Epithelial cell of prostate (primary cell): ENCODE measurements at regions not wholly inside any gene's neighbourhood (a gene's known extent, or its start where the extent isn't known, plus 50 kb on each side); places are given as distances from the start of the nearest gene placed in this dataset.
"Not testable (repeated sequence)": the region's sequence is repeated elsewhere in the genome, so short reads cannot be mapped to it uniquely, and the experiment has no call there.

ENCODE experiments used
- DNase-seq: peaks from one replicate; pipeline ENCODE4 v3.0.0-alpha.2; 2011; ENCODE audit warnings: low read depth, low spot score
- H3K27ac ChIP-seq: fragments of 450-650 bp; 2 replicates; pipeline ENCODE4 v1.5.1; 2017; ENCODE audit warnings: mild to moderate bottlenecking

DNA sequence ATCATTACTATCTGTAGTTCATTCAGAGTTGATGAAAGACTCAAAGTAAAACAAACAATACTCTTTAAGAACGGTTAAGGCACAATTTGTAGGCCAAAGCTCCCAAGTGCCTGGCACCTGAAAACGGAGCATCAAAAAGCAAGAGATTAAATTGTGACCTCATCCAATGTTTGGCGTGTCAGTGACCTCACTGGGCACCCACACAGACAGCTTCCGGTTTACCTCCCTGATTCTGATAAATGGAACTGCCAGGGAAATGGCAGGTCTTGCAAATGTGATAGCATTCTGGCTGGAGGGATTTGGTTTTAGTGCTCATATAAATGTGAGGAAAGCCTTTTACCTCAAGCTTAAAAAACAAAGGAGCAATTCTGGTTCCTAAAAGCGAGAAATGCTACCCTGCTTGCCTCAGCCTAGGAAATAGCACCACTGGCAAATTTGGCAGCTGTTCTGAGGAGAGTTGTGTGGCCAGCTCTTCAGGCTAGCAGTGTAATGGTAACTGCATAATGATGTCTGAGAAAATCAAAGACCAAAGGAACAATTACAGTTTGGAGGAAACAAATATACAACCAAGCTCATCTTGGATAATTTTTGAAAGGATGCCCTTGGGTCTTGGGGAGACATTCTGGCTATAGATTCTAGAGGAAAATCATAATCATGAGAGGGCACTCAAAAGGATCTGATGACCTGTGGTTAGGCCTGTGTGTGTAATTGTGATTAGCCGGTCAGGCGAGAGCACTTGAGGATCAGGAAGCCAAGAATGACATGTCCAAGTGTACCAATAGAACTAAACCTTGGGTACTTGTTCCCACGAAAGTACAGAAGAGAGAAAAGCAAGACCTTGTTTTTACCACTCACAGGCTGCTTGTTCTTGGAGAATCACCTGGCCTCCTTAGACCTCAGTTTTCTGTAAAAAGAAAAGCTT, 174.3 kb downstream of the TFAP2B start:
- no peak for DNase-seq
- H3K27ac ChIP-seq, result no peak overlapping the region

DNA sequence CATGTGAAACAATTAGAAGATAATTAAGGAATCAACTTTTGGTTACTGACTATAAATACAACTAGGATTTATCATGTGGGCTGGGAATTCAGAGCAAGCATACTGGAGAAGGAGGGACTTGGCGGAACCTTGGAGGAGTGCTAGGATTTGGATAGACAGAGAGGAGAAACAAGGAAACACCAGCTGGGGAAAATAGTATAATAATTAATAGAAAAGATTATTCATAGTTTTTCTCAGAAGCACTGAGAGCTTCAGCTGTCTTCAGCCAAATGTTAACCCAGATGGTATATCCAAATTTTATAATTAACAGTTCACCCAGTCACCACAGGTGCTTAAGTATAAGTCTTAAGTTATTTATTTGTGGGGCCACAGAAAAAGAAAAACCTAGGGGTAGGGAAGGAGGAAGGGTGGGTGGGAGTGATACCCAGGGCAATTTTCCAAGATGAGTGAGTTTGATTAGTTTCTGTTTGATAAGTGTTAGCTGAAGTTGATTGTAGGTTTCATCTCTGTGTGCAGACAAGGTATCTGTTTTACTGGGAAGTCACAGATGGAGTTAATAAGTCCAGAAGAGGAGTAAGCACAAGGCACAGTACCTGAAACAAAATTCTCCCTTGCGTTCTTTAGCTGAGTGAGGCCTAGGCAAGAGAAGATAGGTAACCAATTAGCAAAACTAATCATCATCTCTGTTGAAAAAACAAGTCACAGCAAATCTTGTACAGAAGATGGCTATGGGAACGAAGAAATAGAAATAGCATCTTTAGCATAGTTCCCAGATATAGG, 175.5 kb downstream of the TFAP2B start:
- H3K27ac ChIP-seq, result no peak overlapping the region
- no peak for DNase-seq

DNA sequence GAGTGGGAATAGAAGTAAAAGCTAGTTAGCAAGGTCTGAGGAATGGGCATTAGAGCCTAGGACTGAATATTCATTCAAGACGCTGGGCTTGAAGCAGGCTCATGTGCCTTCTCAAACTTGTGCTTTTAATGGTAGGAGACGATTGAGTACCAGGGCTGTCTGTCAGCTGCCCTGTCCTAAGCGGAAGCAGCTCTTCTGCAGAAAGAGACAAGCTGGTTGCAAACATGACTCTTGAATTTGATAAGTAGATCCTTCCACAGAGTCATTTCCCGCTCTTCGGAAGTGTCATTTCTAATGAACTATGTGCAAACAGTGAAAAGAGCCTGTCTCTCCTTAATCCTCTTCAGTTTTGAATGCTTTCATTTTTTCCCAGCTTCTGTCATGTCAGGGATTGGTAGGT, 176.4 kb downstream of the TFAP2B start:
- H3K27ac ChIP-seq, result no peak overlapping the region
- no peak for DNase-seq

DNA sequence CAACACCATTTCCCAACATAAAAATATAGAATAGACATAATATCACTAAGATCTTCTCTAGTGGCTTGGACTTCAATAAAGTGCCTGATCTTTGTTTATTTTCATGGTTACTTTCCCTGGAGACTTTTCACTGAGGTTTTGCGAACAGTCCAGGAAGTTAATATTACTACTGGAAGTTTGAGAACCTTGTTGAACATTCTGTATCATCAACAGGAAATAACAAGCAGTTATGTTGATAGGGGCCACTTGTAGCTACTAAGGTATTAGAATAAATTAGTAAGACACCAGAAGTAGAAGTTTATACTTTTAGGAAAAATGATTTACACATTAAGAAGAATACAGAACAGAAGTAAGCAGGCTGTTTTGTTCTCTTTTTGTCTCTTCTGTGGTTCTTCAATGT, 180.2 kb downstream of the TFAP2B start:
- no peak for DNase-seq
- H3K27ac ChIP-seq, result no peak overlapping the region

DNA sequence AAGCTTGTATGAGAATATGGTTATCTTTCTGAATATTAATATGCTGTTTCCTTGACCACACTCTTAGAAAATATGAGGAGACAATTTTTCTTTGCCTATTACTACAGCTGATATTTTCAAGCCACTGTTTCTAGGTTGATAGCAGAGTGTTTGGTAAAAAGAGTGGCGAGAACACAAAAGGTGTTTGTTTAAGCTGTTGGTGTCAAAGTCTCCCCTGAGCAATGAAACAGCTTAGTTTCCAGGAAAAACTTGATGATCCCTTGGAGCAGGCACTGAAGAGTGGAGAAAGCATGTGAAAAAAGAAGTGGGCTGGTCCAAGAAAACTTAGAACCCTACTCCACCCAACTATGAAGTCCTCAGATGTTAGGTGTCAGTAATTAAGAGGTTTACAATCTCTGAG, 182.7 kb downstream of the TFAP2B start:
- no peak for DNase-seq
- no peak overlapping the region for H3K27ac ChIP-seq

DNA sequence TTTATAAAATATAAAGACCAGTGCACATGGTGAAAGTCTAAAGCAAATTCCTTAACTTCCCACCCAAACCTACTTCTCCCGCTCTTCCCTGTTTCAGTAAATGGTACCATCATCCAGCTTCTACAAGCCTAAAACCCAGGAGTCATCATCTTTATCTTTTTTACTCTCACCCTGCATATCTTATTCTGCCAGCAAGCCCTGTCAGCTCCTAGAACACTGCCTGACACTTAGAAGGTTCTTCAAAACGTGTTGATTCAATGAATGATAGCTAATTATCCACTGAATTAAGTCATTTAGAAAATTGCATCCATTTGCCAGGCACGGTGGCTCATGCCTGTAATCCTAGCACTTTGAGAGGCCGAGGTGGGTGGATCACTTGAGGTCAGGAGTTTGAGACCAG, 185.7 kb downstream of the TFAP2B start:
- H3K27ac ChIP-seq, result no peak overlapping the region
- DNase-seq, result no peak

DNA sequence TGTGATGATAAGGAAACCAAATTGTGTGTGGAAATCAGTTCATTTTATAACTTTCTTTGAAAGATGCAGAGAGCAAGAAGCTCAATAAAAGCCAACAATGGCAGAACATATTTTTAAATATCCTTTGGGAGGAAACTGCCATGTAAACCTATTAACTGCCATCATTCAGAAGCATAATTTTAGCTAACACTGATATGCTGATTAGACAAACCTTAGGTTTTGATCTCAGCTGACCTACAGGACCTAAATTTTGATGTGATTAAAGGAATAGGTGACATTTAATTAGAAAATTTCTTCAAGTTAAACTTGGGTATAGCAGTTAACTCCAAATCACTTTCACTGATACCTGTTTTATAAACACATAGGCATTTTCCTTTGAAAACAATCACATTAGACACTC, 187.1 kb downstream of the TFAP2B start:
- no peak overlapping the region for H3K27ac ChIP-seq
- DNase-seq, result no peak

DNA sequence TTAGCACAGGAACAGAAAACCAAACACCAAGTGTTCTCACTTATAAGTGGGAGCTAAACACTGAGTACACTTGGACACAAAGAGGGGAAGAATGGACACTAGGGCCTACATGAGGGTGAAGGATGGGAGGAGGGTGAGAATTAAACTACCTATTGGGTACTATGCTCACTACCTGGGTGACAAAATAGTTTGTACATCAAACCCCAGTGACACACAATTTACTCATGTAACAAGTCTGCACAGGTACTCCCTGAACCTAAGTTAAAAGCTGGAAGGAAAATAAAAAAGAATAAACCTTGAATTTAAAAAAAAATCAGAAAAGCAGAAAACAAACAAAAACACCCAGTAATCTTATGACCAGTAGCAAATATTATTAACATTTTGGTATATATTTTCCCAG, 188.6 kb downstream of the TFAP2B start:
- no peak overlapping the region for H3K27ac ChIP-seq
- DNase-seq, result no peak

DNA sequence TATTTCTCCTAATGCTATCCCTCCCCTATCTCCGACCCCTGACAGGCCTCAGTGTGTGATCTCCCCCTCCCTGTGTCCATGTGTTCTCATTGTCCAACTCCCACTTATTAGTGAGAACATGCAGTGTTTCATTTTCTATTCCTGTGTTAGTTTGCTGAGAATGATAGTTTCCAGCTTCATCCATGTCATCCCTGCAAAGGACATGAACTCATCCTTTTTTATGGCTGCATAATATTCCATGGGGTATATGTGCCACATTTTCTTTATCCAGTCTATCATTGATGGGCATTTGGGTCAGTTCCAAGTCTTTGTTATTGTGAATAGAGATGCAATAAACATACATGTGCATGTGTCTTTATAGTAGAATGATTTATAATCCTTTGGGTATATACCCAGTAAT, 190.0 kb downstream of the TFAP2B start:
- not testable (repeated sequence) for H3K27ac ChIP-seq, DNase-seq

DNA sequence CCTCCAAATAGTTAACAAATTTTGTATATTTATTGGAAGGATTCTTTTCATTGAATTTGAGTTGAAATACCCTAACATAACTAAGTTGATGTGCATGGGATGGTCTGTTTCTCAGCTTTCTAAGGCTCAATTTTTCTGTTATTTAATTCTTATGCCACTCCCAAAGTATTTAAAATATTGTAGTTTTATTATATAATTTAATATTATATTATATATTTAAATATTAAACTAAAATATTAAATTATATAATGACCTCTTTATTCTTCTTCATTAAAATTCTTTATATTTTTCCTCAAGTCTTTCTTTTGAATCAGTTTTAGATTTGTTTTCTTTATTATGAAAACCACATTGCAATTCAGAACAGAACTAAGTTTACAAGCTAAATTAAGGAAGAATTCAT, 194.7 kb downstream of the TFAP2B start:
- H3K27ac ChIP-seq, result no peak overlapping the region
- no peak for DNase-seq

DNA sequence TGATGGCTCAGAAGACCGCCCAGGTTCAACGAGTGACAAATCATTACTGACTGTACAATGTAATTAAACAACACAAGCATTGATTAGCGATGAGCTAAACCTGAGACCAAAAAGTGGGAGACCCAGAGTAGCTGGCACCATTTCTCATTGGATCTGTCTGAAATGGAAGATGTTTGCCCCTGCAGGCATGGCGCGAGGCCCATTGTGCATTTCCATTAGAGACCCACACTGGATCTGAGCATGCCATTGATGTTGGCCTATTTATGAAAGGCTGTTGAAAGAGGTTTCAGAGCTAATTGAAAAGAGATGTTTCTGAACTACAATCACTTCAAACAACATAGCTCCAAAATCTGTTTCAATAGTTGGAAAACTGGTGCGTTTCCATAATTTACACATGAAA, 196.7 kb downstream of the TFAP2B start:
- H3K27ac ChIP-seq, result no peak overlapping the region
- DNase-seq, result no peak

DNA sequence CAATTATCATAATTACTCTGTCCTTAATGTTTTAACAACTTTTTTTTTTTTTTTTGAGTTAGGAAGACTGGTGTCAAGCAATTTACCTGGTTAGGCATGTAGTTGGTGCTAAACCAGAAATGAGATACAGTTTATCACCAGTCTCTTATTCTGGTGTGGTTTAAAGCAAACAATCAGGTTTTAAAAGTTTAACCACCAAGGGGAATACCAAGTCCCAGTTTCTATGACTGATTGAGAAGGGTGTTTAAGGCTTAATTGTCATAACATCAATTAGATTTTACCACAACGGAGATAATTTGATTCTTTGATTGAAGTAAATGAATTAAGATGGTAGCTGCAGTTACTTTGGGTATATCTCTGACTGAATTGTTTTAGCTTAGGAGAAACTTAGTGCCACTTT, 197.8 kb downstream of the TFAP2B start:
- no peak overlapping the region for H3K27ac ChIP-seq
- DNase-seq, result no peak

DNA sequence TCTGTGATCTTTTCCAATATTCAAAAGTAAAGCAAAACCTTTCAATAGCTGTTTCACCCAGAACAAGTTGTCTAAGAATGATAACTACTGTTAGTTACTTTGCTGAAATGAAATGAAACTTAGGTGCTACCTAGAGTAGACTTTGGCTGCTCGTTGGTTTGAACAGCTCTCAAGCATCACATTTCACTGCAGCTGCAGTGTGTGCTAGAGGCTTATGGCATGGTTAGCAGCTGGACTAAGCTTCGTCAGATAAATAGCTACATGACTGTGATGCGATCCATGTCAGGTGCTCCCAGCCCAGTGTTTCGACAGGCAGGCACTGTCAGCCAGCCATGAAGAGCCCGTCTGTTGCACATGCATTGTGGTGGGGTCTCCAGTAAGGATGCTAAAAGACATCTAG, 201.1 kb downstream of the TFAP2B start:
- H3K27ac ChIP-seq, result no peak overlapping the region
- no peak for DNase-seq

DNA sequence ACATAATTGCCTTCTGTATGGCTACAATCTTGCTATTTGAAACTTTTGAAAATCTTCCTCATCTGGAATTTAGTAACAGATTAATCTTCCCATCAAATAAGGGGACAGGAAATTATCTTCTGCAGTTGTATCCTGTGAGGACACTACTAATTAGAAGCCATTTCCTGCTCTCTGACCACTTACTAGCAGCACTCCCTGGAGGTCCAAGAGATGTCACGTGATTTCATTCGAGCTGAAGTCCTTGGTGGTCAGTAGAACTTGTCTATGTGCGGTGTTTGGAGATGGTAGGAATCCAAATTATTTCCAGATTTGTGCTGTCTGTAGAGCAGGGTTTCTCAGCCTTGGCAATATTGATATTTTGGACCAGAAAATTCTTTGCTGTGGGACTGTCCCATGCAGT, 202.5 kb downstream of the TFAP2B start:
- no peak for DNase-seq
- no peak overlapping the region for H3K27ac ChIP-seq

DNA sequence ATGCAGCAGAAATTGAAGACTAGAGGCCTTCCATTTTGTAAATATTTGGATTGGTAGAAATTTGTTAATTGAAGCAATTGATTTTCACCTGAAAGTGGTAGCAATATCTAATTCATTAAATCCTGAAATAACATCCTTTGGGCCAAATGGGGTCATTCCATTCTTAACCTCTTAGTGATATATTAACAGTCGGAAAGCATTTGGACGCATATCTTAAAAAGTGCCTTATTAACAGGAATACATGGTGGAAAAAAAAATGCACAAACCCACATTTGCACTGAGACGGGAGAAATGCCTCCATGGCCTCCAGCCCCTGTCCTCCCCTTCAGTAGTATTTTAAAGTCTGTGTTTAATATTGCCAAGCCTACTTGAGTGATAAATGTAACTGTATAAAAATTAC, 205.5 kb downstream of the TFAP2B start:
- DNase-seq, result no peak
- H3K27ac ChIP-seq, result no peak overlapping the region

DNA sequence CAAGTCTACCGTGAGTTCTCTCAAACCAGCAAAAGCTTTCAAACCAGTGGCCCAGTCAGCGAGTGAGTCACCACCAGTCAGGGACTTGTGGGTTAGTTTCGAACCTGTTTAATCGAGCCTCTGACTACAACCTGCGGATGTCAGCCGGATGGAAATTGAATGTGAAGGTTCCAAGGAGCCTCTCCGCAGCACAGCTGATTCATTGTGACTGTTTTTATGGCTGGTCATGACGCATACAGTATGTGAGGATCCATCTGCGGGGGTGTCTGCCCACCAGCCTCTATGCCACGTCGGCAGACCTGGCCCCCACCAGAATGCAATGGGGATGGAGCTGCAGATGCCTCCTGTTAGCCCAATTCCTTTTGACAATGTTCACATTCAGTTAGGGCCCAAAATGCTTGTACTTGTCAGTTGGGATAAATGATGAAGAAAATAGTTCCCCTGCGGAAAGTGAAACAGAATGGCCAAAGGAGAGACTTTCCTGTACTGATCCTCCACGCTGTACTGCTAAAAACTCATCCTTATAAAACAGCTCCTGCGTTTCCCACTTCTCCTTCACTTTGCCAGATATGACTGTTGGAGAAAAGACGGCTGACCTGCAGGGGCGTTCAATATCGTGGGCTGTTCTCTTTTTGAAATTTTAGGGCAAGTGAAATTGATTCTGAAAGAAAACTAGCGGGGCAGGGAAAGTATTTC, 206.6 kb downstream of the TFAP2B start:
- DNase-seq, result peak; percentile 31
- H3K27ac ChIP-seq, result peak overlapping the region; percentile 4

DNA sequence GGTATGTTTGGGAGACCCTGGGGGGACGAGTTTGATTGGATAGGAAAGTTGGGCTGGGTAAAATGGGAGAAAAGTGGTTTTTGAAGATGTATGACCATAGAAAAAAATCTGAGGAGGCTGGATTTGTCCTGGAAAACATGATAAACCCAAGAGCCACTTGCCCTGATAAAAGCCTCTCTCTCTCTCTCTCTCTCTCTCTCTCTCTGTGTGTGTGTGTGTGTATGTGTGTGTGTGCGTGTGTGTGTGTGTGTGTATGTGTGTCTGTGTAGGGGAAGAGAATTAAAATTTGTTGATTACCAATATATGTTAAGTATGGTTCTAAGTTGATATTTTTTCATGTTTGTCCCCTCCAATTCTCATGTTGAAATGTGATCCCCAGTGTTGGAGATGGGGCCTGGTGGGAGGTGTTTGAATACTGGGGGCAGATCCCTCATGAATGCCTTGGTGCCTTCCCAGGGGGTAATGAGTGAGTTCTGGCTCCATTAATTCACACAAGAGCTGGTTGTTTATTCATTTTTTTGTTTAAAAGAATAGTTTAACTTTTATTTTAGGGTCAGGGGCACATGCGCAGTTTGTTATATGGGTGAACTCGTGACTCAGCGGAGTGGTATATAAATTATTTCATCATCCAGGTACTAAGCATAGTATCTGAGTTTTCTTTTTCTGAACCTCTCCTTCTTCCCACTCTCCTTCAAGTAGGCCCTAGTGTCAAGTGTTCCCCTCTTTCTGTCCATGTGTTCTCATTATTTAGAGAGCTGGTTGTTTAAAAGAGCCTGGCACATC, 208.8 kb downstream of the TFAP2B start:
- DNase-seq, result no peak

DNA sequence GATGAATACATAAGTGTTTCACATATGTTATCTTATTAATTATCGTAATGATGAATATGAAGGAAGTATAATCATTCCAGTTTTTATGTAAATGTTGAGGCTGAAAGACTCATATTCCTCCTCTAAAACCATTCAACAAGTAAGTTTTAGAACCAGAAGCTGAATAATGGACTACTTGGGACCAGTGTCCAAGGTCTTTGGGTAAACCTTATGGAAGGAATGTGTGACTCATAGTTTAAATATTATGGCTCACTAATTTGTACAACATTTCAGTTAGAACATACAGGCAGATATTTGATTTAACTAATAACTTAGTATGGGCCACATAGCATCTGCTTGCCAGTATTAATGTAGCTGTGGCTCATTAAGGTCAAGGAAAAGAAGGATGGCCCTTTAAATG, 209.6 kb downstream of the TFAP2B start:
- no peak for DNase-seq
- H3K27ac ChIP-seq, result no peak overlapping the region

More for the DNA sequence above, 208.8 kb downstream of the TFAP2B start:
- H3K27ac ChIP-seq, result no peak overlapping the region

DNA sequence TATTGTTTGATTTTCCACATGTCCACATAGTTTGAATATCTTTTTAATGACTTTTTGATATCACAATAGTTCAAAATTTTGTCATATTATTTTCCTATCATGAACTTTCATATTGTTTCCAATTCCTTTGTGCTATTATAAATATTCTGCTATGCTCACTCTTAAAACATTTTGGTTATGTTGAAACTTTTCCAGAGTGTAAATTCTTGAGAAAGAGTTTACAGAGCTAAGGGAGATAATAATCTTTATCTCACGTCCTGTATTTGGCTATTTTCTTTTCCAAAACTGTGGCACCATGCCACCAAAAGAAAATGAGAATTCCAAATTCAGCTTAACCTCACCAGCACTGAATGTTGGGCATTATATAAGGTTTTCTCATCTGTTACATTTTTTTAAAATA, 210.9 kb downstream of the TFAP2B start:
- DNase-seq, result no peak

DNA sequence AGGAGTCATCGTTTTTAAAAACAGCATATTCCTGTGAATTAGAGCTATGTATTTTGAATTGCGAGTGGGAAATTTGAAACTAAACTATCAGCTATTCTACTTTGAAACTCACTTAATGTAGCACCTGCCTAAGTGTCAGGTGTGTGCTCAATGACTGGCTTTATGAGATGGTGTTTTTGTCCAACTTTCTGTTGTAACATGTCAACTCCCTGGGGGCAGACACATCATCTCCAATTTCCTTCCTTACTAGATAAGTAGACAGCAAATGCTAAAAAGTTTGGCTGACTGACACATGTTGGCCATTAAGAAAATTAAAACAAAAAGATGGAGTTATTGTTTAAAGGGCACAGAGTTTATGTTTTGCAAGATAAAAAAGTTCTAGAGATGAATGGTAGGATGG, 226.9 kb downstream of the TFAP2B start:
- DNase-seq, result peak; percentile 54
- no peak overlapping the region for H3K27ac ChIP-seq

More for the DNA sequence above, 210.9 kb downstream of the TFAP2B start:
- H3K27ac ChIP-seq, result no peak overlapping the region
